Neural progenitor cell (in vitro differentiated cells): ENCODE measurements at regions not wholly inside any gene's neighbourhood (a gene's known extent, or its start where the extent isn't known, plus 50 kb on each side); places are given as distances from the start of the nearest gene placed in this dataset.

ENCODE experiments used
- DNase-seq: peaks from one replicate; pipeline ENCODE4 v3.0.0-alpha.2; 2016; ENCODE audit warnings: low spot score
- H2AFZ ChIP-seq: fragments of 200-600 bp; sonication (generic); replicated peaks from 2 replicates; pipeline ENCODE4 v1.6.1; 2016; ENCODE audit warnings: antibody characterized with exemption
- H3F3A ChIP-seq: fragments of 200-600 bp; sonication (generic); 2 replicates; pipeline ENCODE4 v1.6.1; 2016; ENCODE audit warnings: antibody characterized with exemption, low read depth
- H3K27ac ChIP-seq: fragments of 200-600 bp; sonication (generic); 2 replicates; pipeline ENCODE4 v1.5.1; 2016; ENCODE audit warnings: mild to moderate bottlenecking
- H3K27me3 ChIP-seq: fragments of 200-600 bp; sonication (generic); 2 replicates; pipeline ENCODE4 v1.6.1; 2016; ENCODE audit warnings: mild to moderate bottlenecking, moderate library complexity
- H3K36me3 ChIP-seq: fragments of 200-600 bp; sonication (generic); 2 replicates; pipeline ENCODE4 v1.5.1; 2016
- H3K4me1 ChIP-seq: fragments of 200-600 bp; sonication (generic); 2 replicates; pipeline ENCODE4 v1.6.1; 2016; ENCODE audit warnings: mixed run types
- H3K4me2 ChIP-seq: fragments of 200-600 bp; sonication (generic); 2 replicates; pipeline ENCODE4 v1.6.1; 2016
- H3K4me3 ChIP-seq: fragments of 200-600 bp; sonication (generic); 2 replicates; pipeline ENCODE4 v1.5.1; 2016
- H3K79me2 ChIP-seq: fragments of 200-600 bp; sonication (generic); 2 replicates; pipeline ENCODE4 v1.6.1; 2016; ENCODE audit warnings: low read depth
- H3K9ac ChIP-seq: fragments of 200-600 bp; sonication (generic); 2 replicates; pipeline ENCODE4 v1.6.1; 2016
- H3K9me3 ChIP-seq: fragments of 200-600 bp; sonication (generic); 2 replicates; pipeline ENCODE4 v1.5.1; 2016; ENCODE audit warnings: low read depth
- H4K20me1 ChIP-seq: fragments of 200-600 bp; sonication (generic); 2 replicates; pipeline ENCODE4 v1.6.1; 2016; ENCODE audit warnings: low read depth
- H3K27ac Mint-ChIP-seq: 3 replicates; pipeline ENCODE4 v1.8.0; 2021; ENCODE audit warnings: mixed read lengths
- H3K27me3 Mint-ChIP-seq: 2 replicates; pipeline ENCODE4 v1.8.0; 2022; ENCODE audit warnings: low read depth, mild to moderate bottlenecking, inconsistent platforms, moderate library complexity, mixed read lengths; ENCODE audit not compliant: insufficient read depth
- H3K36me3 Mint-ChIP-seq: 3 replicates; pipeline ENCODE4 v1.8.0; 2021; ENCODE audit warnings: mixed read lengths
- H3K4me1 Mint-ChIP-seq: 3 replicates; pipeline ENCODE4 v1.8.0; 2021; ENCODE audit warnings: mixed read lengths
- H3K4me3 Mint-ChIP-seq: 3 replicates; pipeline ENCODE4 v1.8.0; 2021; ENCODE audit warnings: mild to moderate bottlenecking, moderate library complexity, mixed read lengths
- H3K9me3 Mint-ChIP-seq: 3 replicates; pipeline ENCODE4 v1.8.0; 2020; ENCODE audit warnings: mixed read lengths
- CTCF ChIP-seq: fragments of 200-600 bp; sonication (generic); IDR thresholded peaks from 2 replicates; pipeline ENCODE4 v1.5.1; 2017; ENCODE audit warnings: antibody characterized with exemption, mild to moderate bottlenecking
- EZH2 ChIP-seq: fragments of 200-600 bp; sonication (generic); IDR thresholded peaks from 2 replicates; pipeline ENCODE4 v1.6.1; 2017; ENCODE audit warnings: antibody characterized with exemption, mild to moderate bottlenecking, moderate library complexity
- EZH2phosphoT487 ChIP-seq: fragments of 200-600 bp; sonication (generic); IDR thresholded peaks from 2 replicates; pipeline ENCODE4 v1.6.1; 2017; ENCODE audit warnings: antibody characterized with exemption

GRCh38 chr21:16678429-16679160, 834.2 kb upstream of the CXADR start:
- H2AFZ ChIP-seq: no peak overlapping the region
- no peak overlapping the region for H3K9ac ChIP-seq
- no peaks in the 10 kb centered on the region for H3K36me3 Mint-ChIP-seq
- no peaks in the 10 kb centered on the region for H3F3A ChIP-seq
- no peak for DNase-seq
- no peak for TF ChIP-seq EZH2
- TF ChIP-seq CTCF: no peak
- no peak for TF ChIP-seq EZH2phosphoT487
- H3K4me1 Mint-ChIP-seq: no peaks in the 10 kb centered on the region
- no peaks in the 10 kb centered on the region for H3K27me3 ChIP-seq
- no peak overlapping the region for H3K27ac ChIP-seq
- no peaks in the 10 kb centered on the region for H3K9me3 ChIP-seq
- no peaks in the 10 kb centered on the region for H3K36me3 ChIP-seq
- peaks cover 5% of the 10 kb centered on the region for H3K9me3 Mint-ChIP-seq
- H3K4me3 Mint-ChIP-seq: no peak overlapping the region
- no peaks in the 10 kb centered on the region for H3K4me1 ChIP-seq
- no peaks in the 10 kb centered on the region for H3K27me3 Mint-ChIP-seq
- no peaks in the 10 kb centered on the region for H4K20me1 ChIP-seq
- no peaks in the 10 kb centered on the region for H3K79me2 ChIP-seq
- H3K4me2 ChIP-seq: no peak overlapping the region
- no peak overlapping the region for H3K27ac Mint-ChIP-seq
- no peak overlapping the region for H3K4me3 ChIP-seq

GRCh38 chr21:16695074-16695473, 817.8 kb upstream of the CXADR start:
- H3K9ac ChIP-seq: no peak overlapping the region
- Mint-ChIP-seq H3K4me3 (no peak overlapping the region), H3K9me3 (peaks cover 18% of the 10 kb centered on the region), H3K27me3 (peaks cover 3% of the 10 kb centered on the region), H3K4me1 (no peaks in the 10 kb centered on the region), H3K27ac (no peak overlapping the region), H3K36me3 (peaks cover 6% of the 10 kb centered on the region)
- H4K20me1 ChIP-seq: no peaks in the 10 kb centered on the region
- no peak for DNase-seq
- H3F3A ChIP-seq: no peaks in the 10 kb centered on the region
- no peaks in the 10 kb centered on the region for H3K27me3 ChIP-seq
- no peak overlapping the region for H3K27ac ChIP-seq
- no peak overlapping the region for H3K4me2 ChIP-seq
- H3K36me3 ChIP-seq: no peaks in the 10 kb centered on the region
- no peaks in the 10 kb centered on the region for H3K79me2 ChIP-seq
- no peaks in the 10 kb centered on the region for H3K9me3 ChIP-seq
- no peak overlapping the region for H2AFZ ChIP-seq
- H3K4me1 ChIP-seq: no peaks in the 10 kb centered on the region
- H3K4me3 ChIP-seq: no peak overlapping the region
- TF ChIP-seq CTCF (no peak), EZH2phosphoT487 (no peak), EZH2 (no peak)

DNA sequence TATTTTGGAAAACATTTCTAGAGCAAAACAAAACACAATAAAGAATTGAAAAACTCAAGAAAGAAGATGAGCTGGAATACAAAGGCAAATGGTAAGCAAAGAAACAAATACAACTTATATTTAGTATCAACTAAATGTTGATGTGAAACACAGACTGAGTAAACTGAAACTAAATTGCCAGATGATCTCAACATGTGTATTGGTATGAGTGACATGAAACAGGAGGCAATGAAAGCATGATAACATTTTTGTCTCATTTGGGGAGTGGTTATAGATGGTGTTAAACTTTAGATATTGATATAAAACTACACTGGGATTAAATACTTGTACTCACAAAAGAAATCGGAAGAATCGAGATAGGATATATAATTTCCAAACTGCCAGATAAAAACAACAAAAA, 805.6 kb upstream of the CXADR start:
- Mint-ChIP-seq H3K4me1 (no peaks in the 10 kb centered on the region), H3K36me3 (no peaks in the 10 kb centered on the region), H3K9me3 (peaks cover 2% of the 10 kb centered on the region), H3K27me3 (no peaks in the 10 kb centered on the region), H3K27ac (no peak overlapping the region), H3K4me3 (no peak overlapping the region)
- no peak overlapping the region for H3K9ac ChIP-seq
- H3K9me3 ChIP-seq: no peaks in the 10 kb centered on the region
- no peak overlapping the region for H3K4me3 ChIP-seq
- H4K20me1 ChIP-seq: no peaks in the 10 kb centered on the region
- H3K27ac ChIP-seq: no peak overlapping the region
- no peaks in the 10 kb centered on the region for H3K36me3 ChIP-seq
- DNase-seq: no peak
- no peaks in the 10 kb centered on the region for H3K27me3 ChIP-seq
- no peak overlapping the region for H2AFZ ChIP-seq
- TF ChIP-seq EZH2: no peak
- no peak overlapping the region for H3K4me2 ChIP-seq
- no peaks in the 10 kb centered on the region for H3K79me2 ChIP-seq
- no peaks in the 10 kb centered on the region for H3F3A ChIP-seq
- no peaks in the 10 kb centered on the region for H3K4me1 ChIP-seq

DNA sequence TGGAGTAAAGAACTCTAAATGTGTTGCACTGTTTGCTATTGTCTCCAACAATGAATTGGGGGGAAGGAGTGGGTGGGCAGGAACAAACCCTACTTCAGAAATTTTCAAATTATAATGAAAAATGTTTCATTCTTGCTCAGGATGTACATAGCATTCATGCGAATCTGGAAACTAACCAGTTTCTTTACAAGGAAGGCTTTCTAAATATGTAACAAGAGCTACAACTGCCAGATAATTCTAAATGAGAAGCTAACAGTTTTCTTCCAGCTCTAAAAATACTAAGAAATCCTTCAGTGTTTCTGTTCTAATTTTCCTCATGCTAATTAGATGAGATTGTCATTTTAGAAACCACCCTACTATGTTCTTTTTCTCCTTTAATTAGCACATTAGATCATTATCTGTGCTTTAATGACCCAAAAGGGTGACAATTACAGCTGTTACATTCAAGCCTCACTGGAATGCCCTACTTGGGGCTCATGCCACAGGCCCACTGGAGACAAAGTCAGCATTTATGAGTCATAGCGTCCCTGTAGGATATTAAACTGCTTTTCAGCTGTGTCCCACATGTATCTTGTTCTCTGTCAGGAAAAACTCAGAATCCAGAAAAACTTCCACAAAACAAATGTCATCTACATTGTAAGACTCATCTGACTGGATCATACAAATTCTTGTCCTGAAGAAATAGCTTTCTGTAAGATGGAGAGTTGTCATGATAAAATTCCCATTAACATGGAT, 804.6 kb upstream of the CXADR start:
- Histone ChIP-seq H3K4me2 (no peak overlapping the region), H3K9me3 (no peaks in the 10 kb centered on the region), H3F3A (no peaks in the 10 kb centered on the region), H3K27ac (no peak overlapping the region), H3K4me1 (no peaks in the 10 kb centered on the region), H3K4me3 (no peak overlapping the region), H4K20me1 (no peaks in the 10 kb centered on the region), H2AFZ (no peak overlapping the region), H3K9ac (no peak overlapping the region), H3K36me3 (no peaks in the 10 kb centered on the region), H3K79me2 (no peaks in the 10 kb centered on the region), H3K27me3 (no peaks in the 10 kb centered on the region)
- no peaks in the 10 kb centered on the region for H3K27me3 Mint-ChIP-seq
- no peak for DNase-seq
- no peaks in the 10 kb centered on the region for H3K4me1 Mint-ChIP-seq
- H3K4me3 Mint-ChIP-seq: no peak overlapping the region
- H3K9me3 Mint-ChIP-seq: peaks cover 2% of the 10 kb centered on the region
- H3K27ac Mint-ChIP-seq: no peak overlapping the region
- no peak for TF ChIP-seq CTCF
- no peak for TF ChIP-seq EZH2phosphoT487
- TF ChIP-seq EZH2: no peak
- H3K36me3 Mint-ChIP-seq: no peaks in the 10 kb centered on the region
